GM23338 (cell line): ENCODE measurements at regions not wholly inside any gene's neighbourhood (a gene's known extent, or its start where the extent isn't known, plus 50 kb on each side); places are given as distances from the start of the nearest gene placed in this dataset.

ENCODE experiments used
- CREB1 ChIP-seq: fragments of 250-450 bp; sonication (Bioruptor Pico); IDR thresholded peaks from 2 replicates; pipeline ENCODE4 v1.5.0; 2020; ENCODE audit warnings: low read depth, mild to moderate bottlenecking, moderate library complexity
- EZH2 ChIP-seq: fragments of 200-600 bp; sonication (generic); IDR thresholded peaks from one replicate; pipeline ENCODE4 v1.8.0; 2017; ENCODE audit warnings: antibody characterized with exemption, mild to moderate bottlenecking, low read depth; ENCODE audit not compliant: unreplicated experiment
- EZH2phosphoT487 ChIP-seq: fragments of 200-600 bp; sonication (generic); IDR thresholded peaks from one replicate; pipeline ENCODE4 v1.8.1; 2018; ENCODE audit warnings: antibody characterized with exemption; ENCODE audit not compliant: unreplicated experiment
- POLR2AphosphoS5 ChIP-seq: IDR thresholded peaks from 2 replicates; pipeline ENCODE4 v1.6.1; 2016; ENCODE audit warnings: antibody characterized with exemption, low read depth
- REST ChIP-seq: IDR thresholded peaks from one replicate; pipeline ENCODE4 v1.6.1; 2018; ENCODE audit warnings: antibody characterized with exemption; ENCODE audit not compliant: unreplicated experiment
- ZNF331 ChIP-seq: fragments of 250-450 bp; sonication (Bioruptor Pico); IDR thresholded peaks from 2 replicates; pipeline ENCODE4 v1.5.0; 2020; ENCODE audit warnings: low read depth, mild to moderate bottlenecking, moderate library complexity
- TF ChIP-seq, protein P1 (sequence below), 2 experiments: fragments of 200-600 bp in 1 of 2; sonication (generic) in 1 of 2; conservative IDR thresholded peaks; 2 replicates each; pipeline versions ENCODE4 v1.5.1 to v1.6.1; 2016 to 2017; ENCODE audit warnings: antibody characterized with exemption in 2 of 2, low read depth in 2 of 2, mild to moderate bottlenecking in 2 of 2, moderate library complexity in 1 of 2

DNA sequence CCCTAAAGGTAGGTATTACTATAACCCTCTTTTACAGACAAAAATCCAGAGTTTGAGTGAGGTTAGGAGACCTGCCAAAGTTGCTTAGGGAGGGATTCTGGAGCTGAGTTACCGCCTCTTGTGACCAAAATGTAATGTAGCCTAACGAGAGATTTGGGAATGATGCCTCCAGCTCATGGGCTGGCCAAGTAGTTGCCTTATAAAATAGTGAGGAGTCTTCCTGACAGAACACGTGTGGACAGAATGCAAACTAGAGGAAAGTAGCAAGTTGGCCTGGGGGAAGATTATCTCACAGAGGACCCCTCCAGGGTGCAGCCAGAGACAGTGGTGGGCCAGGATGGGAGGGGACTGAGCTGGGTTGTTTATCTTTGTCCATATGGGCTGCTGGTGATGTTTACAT is 543.7 kb upstream of the CDH11 start:
- TF ChIP-seq, protein P1, sequence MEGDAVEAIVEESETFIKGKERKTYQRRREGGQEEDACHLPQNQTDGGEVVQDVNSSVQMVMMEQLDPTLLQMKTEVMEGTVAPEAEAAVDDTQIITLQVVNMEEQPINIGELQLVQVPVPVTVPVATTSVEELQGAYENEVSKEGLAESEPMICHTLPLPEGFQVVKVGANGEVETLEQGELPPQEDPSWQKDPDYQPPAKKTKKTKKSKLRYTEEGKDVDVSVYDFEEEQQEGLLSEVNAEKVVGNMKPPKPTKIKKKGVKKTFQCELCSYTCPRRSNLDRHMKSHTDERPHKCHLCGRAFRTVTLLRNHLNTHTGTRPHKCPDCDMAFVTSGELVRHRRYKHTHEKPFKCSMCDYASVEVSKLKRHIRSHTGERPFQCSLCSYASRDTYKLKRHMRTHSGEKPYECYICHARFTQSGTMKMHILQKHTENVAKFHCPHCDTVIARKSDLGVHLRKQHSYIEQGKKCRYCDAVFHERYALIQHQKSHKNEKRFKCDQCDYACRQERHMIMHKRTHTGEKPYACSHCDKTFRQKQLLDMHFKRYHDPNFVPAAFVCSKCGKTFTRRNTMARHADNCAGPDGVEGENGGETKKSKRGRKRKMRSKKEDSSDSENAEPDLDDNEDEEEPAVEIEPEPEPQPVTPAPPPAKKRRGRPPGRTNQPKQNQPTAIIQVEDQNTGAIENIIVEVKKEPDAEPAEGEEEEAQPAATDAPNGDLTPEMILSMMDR (conservative IDR thresholded peaks at IDR 0.05; ENCODE audit: low read depth in 2 of 2), result no peak
- TF ChIP-seq EZH2phosphoT487 (no peak), CREB1 (CRISPR knock-in tag) (no peak), EZH2 (no peak), REST (no peak), POLR2AphosphoS5 (no peak), ZNF331 (CRISPR knock-in tag) (no peak)
